T-helper 1 cell treated with Interleukin-12 subunit alpha and Interleukin-12 subunit beta and Interleukin-4 antibody, amounts not matched to agents 30 μg/mL and 1 μg/mL, for 36 hours (primary cell): ENCODE measurements at regions not wholly inside any gene's neighbourhood (a gene's known extent, or its start where the extent isn't known, plus 50 kb on each side); places are given as distances from the start of the nearest gene placed in this dataset.
"Not testable (repeated sequence)": the region's sequence is repeated elsewhere in the genome, so short reads cannot be mapped to it uniquely, and the experiment has no call there.

ENCODE experiments used
- H3K27ac Mint-ChIP-seq: one replicate; pipeline ENCODE4 v1.8.0; 2021; ENCODE audit warnings: mild to moderate bottlenecking, mixed read lengths
- H3K27me3 Mint-ChIP-seq: one replicate; pipeline ENCODE4 v1.8.0; 2021; ENCODE audit warnings: low read depth, mixed read lengths
- H3K36me3 Mint-ChIP-seq: one replicate; pipeline ENCODE4 v1.8.0; 2021; ENCODE audit warnings: low read depth, mixed read lengths
- H3K4me1 Mint-ChIP-seq: one replicate; pipeline ENCODE4 v1.8.0; 2021; ENCODE audit warnings: low read depth, mixed read lengths
- H3K4me3 Mint-ChIP-seq: one replicate; pipeline ENCODE4 v1.8.0; 2021; ENCODE audit warnings: mild to moderate bottlenecking, moderate library complexity, mixed read lengths
- H3K9me3 Mint-ChIP-seq: one replicate; pipeline ENCODE4 v1.8.0; 2021; ENCODE audit warnings: mixed read lengths

GRCh38 chr1:117695796-117696490 is 90.1 kb downstream of the TENT5C start:
- Mint-ChIP-seq H3K27me3 (peaks cover 33% of the 10 kb centered on the region), H3K4me3 (no peak overlapping the region), H3K4me1 (peaks cover 11% of the 10 kb centered on the region), H3K9me3 (no peaks in the 10 kb centered on the region), H3K36me3 (peaks cover 2% of the 10 kb centered on the region), H3K27ac (no peak overlapping the region)

DNA sequence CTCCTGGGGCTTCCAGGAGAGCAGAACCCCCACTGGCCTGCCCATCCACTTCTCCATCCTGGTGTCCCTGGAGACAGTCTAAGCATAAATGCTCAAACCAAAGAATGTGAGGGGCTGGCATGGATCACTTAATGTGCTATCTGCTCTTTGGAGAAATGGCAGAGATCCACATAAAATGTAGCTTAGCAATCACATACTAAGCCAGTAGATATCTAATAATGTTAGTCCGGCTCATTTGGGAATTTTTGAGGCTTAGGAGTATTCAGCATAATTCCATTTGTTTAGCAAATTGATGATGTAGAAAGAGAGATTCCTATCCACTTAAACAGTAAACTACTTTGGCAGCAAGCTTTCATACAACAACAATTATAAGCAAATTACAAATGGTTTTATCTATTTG is 90.7 kb downstream of the TENT5C start:
- Mint-ChIP-seq H3K36me3 (peaks cover 2% of the 10 kb centered on the region), H3K4me3 (no peak overlapping the region), H3K9me3 (no peaks in the 10 kb centered on the region), H3K4me1 (peaks cover 11% of the 10 kb centered on the region), H3K27ac (no peak overlapping the region), H3K27me3 (peaks cover 30% of the 10 kb centered on the region)

- H3K27ac Mint-ChIP-seq: no peak overlapping the region
- peaks cover 26% of the 10 kb centered on the region for H3K27me3 Mint-ChIP-seq
- H3K9me3 Mint-ChIP-seq: no peaks in the 10 kb centered on the region
- peaks cover 11% of the 10 kb centered on the region for H3K4me1 Mint-ChIP-seq
- peaks cover 2% of the 10 kb centered on the region for H3K36me3 Mint-ChIP-seq
- H3K4me3 Mint-ChIP-seq: no peak overlapping the region
Observed at GRCh38 chr1:117697220-117697781, 91.5 kb downstream of the TENT5C start.

- Mint-ChIP-seq H3K27me3 (peaks cover 15% of the 10 kb centered on the region), H3K9me3 (no peaks in the 10 kb centered on the region), H3K36me3 (peaks cover 1% of the 10 kb centered on the region), H3K4me1 (peaks cover 13% of the 10 kb centered on the region), H3K4me3 (no peak overlapping the region), H3K27ac (no peak overlapping the region)
Observed at GRCh38 chr1:117698398-117699160, 92.7 kb downstream of the TENT5C start.

DNA sequence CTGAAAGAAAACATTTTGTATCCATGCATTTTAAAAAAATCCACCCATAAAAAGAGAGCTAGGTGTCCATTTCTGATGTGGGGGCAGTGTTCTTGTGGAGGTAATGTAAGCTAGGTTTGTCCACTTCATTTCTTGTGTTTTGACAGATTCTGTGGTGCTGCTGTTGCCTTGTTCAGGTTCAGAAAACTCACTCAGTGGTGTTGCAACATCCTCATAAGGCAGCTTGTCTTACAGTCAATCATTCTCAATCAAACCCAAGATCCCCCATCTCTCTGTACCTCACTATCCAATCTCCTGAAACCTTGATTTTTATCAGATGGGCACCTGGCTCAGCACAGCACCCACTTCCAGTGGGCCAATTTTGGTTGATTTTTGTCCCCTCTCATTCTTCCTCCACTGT is 94.1 kb downstream of the TENT5C start:
- Mint-ChIP-seq H3K27me3 (peaks cover 8% of the 10 kb centered on the region), H3K4me3 (no peak overlapping the region), H3K36me3 (no peaks in the 10 kb centered on the region)

DNA sequence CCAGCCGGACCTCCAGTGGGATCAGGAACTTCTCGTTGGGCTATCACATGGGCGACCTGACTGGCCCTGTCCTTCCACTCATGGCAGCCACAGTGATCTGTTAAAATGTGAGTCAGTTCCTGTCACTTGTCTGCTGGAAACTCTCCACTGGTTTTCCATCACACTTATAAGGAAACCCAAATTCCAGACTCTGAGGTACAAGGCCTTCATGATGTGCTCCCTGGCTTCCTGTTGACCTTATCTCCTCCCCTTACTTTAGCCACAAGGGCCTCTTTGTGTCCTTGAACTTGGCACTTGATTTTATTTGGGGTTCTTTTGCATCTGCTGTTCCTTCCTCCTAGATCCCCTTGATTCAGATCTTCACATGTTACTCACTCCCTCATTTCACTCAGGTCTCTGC is 96.8 kb downstream of the TENT5C start:
- no peak overlapping the region for H3K27ac Mint-ChIP-seq
- no peak overlapping the region for H3K4me3 Mint-ChIP-seq
- H3K36me3 Mint-ChIP-seq: peaks cover 2% of the 10 kb centered on the region
- H3K4me1 Mint-ChIP-seq: peaks cover 5% of the 10 kb centered on the region
- H3K27me3 Mint-ChIP-seq: peaks cover 19% of the 10 kb centered on the region
- H3K9me3 Mint-ChIP-seq: peaks cover 4% of the 10 kb centered on the region

More for the DNA sequence above, 94.1 kb downstream of the TENT5C start:
- H3K4me1 Mint-ChIP-seq: peaks cover 5% of the 10 kb centered on the region
- H3K27ac Mint-ChIP-seq: no peak overlapping the region
- H3K9me3 Mint-ChIP-seq: no peaks in the 10 kb centered on the region

GRCh38 chr1:117707371-117707770 is 101.5 kb downstream of the TENT5C start:
- H3K27me3 Mint-ChIP-seq: peaks cover 19% of the 10 kb centered on the region
- peaks cover 2% of the 10 kb centered on the region for H3K36me3 Mint-ChIP-seq
- no peak overlapping the region for H3K27ac Mint-ChIP-seq
- H3K4me1 Mint-ChIP-seq: peaks cover 3% of the 10 kb centered on the region
- H3K9me3 Mint-ChIP-seq: peaks cover 4% of the 10 kb centered on the region
- no peak overlapping the region for H3K4me3 Mint-ChIP-seq

DNA sequence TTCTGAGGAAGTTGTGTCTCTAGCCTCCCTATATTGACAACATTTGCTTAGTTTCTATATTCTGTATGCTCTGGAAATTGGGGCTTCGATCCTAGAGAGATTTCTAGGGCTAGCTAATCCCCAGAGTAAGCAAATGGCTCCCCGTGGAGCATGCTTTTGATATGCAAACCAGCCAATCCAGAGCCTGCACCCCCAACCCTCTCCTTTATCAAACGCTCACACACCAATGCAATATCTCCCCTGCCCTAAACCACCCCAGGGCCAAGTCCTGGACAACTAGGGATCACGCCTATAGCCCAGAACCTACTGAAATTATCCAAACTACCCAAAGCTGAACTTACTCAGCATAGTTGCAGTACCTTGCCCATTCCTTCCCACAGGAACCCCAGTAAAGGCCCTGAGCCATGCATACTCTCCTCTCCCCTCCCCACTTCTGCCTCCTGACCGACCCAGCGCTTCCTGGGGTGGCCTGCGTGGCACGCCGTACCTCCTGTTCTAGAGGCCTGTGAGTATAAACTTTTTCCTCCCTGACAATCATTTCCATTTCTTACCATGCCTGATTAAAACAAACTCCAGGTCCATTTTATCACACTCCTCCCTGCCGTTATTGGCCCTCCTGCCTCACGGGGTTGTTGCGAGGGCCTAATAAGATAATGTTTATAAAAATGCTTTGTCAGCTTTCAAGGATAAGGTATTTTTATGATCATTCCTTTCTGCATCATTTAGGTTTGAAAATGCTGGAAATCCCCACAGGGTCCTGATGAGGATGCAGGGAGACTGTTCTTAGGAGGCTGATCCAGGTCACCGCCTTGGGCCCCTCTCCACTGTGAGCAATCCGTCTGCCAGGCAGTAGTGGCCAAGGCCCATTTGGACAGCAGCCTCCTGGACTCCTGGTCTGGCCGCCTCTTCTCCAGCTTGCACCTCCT is 102.7 kb downstream of the TENT5C start:
- H3K27me3 Mint-ChIP-seq: peaks cover 23% of the 10 kb centered on the region
- H3K9me3 Mint-ChIP-seq: peaks cover 4% of the 10 kb centered on the region
- no peak overlapping the region for H3K4me3 Mint-ChIP-seq
- no peak overlapping the region for H3K27ac Mint-ChIP-seq
- peaks cover 2% of the 10 kb centered on the region for H3K36me3 Mint-ChIP-seq
- H3K4me1 Mint-ChIP-seq: no peaks in the 10 kb centered on the region

- peaks cover 2% of the 10 kb centered on the region for H3K36me3 Mint-ChIP-seq
- H3K9me3 Mint-ChIP-seq: peaks cover 4% of the 10 kb centered on the region
- no peak overlapping the region for H3K4me3 Mint-ChIP-seq
- H3K27ac Mint-ChIP-seq: no peak overlapping the region
- H3K4me1 Mint-ChIP-seq: no peaks in the 10 kb centered on the region
- H3K27me3 Mint-ChIP-seq: peaks cover 29% of the 10 kb centered on the region
Observed at GRCh38 chr1:117709249-117709691, 103.4 kb downstream of the TENT5C start.

DNA sequence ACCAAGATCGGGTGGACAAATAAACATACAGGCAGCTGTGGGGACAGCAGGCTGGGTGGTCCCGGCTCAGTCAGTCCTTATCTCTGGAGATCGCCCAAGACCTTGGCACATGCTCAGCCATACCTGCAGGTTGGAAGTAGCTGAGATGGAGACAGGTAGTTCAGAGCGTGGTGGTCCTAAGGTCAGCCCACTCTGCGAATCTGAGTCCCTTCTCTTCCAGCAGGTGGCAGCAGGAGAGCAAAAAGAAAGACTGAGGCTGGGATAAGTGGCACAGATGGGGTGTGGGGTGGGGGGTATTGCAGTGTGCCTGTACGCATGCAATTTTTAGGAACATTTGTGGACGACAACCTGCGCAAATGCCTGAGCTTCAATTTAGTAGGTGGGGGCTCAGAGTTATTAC is 104.9 kb downstream of the TENT5C start:
- H3K27me3 Mint-ChIP-seq: peaks cover 35% of the 10 kb centered on the region
- H3K4me1 Mint-ChIP-seq: no peaks in the 10 kb centered on the region
- H3K9me3 Mint-ChIP-seq: peaks cover 4% of the 10 kb centered on the region
- H3K4me3 Mint-ChIP-seq: no peak overlapping the region
- no peak overlapping the region for H3K27ac Mint-ChIP-seq
- H3K36me3 Mint-ChIP-seq: peaks cover 2% of the 10 kb centered on the region

DNA sequence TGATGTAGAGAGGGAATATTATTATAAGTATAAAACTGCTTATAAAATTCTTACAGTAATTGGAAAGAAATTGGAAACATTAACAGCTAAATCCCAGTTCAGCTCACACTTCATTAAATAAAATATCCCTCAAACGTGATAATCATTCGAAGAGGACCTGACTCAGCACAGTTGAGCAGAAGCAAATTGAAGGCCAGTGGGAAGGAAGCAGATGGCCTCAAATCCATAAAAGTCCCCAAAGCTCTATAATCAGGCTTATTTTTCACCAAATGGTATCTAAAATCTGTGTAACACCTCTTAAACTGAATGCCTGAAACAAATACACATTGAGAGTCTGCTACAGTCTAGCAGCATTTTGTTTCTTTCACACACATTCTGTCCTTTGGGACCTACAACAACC is 106.8 kb downstream of the TENT5C start:
- no peaks in the 10 kb centered on the region for H3K36me3 Mint-ChIP-seq
- H3K27me3 Mint-ChIP-seq: peaks cover 23% of the 10 kb centered on the region
- H3K27ac Mint-ChIP-seq: no peak overlapping the region

DNA sequence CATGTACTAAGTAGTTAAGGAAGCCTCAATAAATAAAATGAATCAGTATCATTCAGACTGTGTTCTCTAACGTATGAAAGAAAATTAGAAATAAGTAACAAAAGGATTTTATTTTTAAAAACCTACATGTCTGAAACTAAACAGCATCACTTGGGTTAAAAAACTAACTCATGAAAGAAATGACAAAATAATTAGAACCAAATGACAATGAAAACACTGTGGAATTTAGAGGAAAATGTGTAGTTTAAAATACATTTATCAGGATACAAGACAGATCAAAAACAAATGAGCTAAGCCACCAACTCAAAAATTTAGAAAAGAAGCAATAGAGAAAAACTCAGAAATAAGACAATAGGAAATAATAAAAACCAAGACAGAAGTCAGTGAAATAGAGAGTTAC is 108.7 kb downstream of the TENT5C start:
- peaks cover 23% of the 10 kb centered on the region for H3K9me3 Mint-ChIP-seq
- H3K27ac Mint-ChIP-seq: no peak overlapping the region
- H3K27me3 Mint-ChIP-seq: peaks cover 22% of the 10 kb centered on the region

More for the DNA sequence above, 106.8 kb downstream of the TENT5C start:
- Mint-ChIP-seq H3K4me1 (no peaks in the 10 kb centered on the region), H3K9me3 (peaks cover 11% of the 10 kb centered on the region), H3K4me3 (no peak overlapping the region)

GRCh38 chr1:117716030-117716429 is 110.2 kb downstream of the TENT5C start:
- not testable (repeated sequence) for H3K27ac Mint-ChIP-seq, H3K36me3 Mint-ChIP-seq, H3K4me1 Mint-ChIP-seq, H3K4me3 Mint-ChIP-seq
- H3K27me3 Mint-ChIP-seq: peaks cover 19% of the 10 kb centered on the region
- H3K9me3 Mint-ChIP-seq: peaks cover 33% of the 10 kb centered on the region

More for the DNA sequence above, 108.7 kb downstream of the TENT5C start:
- Mint-ChIP-seq H3K36me3 (no peaks in the 10 kb centered on the region), H3K4me1 (peaks cover 5% of the 10 kb centered on the region), H3K4me3 (no peak overlapping the region)

- not testable (repeated sequence) for H3K4me1 Mint-ChIP-seq, H3K27ac Mint-ChIP-seq, H3K36me3 Mint-ChIP-seq, H3K4me3 Mint-ChIP-seq
- Mint-ChIP-seq H3K27me3 (peaks cover 21% of the 10 kb centered on the region), H3K9me3 (peaks cover 33% of the 10 kb centered on the region)
Observed at GRCh38 chr1:117717980-117718379, 112.1 kb downstream of the TENT5C start.
